ELR (cell line): ENCODE measurements at regions not wholly inside any gene's neighbourhood (a gene's known extent, or its start where the extent isn't known, plus 50 kb on each side); places are given as distances from the start of the nearest gene placed in this dataset.
"Not testable (repeated sequence)": the region's sequence is repeated elsewhere in the genome, so short reads cannot be mapped to it uniquely, and the experiment has no call there.

Experiments used
- DNase-seq: peaks from one replicate; pipeline ENCODE4 v3.0.0-alpha.2; 2015; ENCODE audit warnings: low read depth

DNA sequence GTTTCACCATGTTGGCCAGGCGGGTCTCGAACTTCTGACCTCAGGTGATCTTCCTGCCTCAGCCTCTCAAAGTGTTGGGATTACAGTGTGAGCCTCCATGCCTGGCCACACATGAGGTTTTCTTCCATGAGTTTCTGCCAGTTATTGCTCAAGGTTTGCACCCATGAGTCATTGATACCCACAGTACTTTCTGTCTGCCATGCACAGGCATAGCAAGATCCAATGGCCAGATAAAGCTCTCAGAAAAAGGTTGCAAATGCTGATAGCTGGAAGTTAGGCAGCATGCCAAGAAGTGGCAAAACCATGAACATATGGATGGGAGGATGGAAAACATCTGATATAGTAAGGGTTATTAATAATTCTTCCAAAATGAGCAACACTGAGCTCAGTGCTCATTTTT is 298.7 kb upstream of the NRG3 start:
- no peak for DNase-seq

DNA sequence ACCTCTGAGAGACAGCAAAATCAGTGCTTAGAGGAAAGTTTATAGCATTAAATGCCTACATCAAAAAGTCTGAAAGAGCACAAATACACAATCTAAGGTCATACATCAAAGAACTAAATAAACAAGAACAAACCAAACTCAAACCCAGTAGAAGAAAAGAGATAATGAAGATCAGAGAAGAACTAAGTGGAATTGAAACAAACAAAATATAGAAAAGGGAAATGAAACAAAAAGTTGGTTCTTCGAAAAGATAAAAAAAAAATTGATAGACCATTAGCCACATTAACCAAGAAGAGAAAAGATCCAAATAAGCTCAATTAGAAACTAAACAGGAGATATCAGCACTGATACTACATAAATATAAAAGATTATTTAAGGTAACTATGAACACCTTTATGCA is 280.0 kb upstream of the NRG3 start:
- DNase-seq = no peak

DNA sequence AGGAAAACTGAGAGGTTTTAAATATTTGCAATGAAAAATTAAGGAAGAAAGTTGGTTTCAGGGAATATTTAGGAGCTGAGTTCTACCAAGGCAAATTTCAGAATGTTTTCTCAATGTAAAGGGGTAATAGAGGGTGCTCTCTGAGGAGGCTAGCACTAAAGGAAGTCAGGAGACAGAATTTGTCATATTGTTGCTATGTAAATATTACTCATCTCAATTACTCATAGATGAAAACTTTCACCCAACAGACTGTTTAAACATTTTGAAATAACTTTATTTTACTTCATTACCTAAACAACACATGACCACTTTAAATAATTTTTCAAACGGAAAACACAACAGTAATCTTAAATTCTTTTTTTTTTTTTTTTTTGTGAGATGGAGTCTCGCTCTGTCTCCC is 274.8 kb upstream of the NRG3 start:
- peak; percentile 66 for DNase-seq

DNA sequence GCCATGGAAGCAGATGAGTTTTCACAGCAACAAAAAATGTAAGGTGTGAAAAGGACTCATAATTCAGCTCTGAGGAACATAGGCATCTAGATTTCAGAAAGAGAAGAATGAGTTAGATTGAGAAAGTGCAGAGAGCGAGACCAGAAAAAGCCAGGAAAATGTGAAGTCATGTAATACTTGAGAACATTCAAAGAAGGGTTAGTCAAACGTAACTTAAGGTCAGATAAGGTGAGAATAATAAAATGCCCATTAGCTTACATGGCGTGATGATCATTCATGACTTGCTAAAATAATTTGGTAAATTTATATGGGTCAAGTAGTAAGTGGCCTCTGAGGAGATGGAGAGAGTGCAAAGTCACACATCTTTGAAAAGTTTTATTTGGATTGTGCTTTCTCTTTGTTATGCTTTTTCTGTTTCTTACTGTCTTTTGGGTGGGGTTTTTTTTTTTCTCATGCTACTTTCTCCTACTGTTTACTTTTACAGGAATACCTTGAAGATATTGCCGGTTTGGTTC is 271.8 kb upstream of the NRG3 start:
- no peak for DNase-seq

DNA sequence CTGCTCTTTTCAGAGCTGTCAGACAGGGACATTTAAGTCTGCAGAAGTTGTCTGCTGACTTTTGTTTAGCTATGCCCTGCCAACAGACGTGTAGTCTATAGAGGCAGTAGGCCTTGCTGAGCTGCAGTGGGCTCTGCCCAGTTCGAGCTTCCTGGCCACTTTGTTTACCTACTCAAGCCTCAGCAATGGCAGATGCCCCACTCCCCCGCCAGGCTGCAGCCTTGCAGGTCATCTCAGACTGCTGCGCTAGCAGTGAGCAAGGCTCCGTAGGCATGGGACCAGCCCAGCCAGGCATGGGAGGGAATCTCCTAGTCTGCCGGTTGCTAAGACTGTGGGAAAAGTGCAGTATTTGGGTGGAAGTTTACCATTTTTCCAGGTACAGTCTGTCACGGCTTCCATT is 230.5 kb upstream of the NRG3 start:
- DNase-seq = not testable (repeated sequence)

DNA sequence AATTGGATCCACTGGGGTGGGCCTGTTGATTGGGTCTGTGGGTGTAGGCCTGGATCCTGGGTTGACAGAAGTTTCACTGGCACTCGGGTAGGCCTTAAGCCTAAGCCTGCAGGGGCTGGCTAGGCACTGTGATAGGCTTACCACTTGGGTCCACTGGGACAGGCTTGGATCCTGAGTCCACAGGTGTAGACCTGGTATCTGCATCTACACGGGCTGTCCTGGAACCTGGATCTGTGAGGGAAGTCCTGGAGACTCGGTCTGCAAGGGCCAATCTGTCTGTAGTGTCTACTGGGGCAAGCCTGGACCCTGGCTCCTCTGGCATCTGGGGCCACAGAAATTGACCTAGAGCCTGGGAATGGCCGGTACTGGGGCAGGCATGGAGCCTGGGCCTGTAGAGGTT is 219.0 kb upstream of the NRG3 start:
- DNase-seq = no peak

DNA sequence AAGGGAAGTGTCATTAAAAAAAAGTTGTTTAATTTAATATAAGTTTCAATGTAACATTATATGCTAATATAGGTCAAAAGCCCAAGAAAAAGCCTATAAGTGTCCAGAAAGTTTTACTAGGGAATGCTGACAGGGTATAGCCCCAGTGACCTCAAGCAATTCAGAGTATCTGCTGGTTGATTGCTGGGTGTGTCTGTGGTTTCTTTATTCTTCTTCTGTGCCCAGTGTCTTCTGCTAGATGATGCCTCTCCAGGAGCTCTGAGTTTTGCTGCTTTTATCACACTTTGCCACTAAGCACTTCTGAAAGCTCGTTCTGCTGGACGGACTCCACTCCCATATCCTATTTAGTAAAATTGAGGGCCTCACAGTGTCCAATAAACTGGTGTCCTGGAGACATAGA is 212.2 kb upstream of the NRG3 start:
- DNase-seq = no peak

DNA sequence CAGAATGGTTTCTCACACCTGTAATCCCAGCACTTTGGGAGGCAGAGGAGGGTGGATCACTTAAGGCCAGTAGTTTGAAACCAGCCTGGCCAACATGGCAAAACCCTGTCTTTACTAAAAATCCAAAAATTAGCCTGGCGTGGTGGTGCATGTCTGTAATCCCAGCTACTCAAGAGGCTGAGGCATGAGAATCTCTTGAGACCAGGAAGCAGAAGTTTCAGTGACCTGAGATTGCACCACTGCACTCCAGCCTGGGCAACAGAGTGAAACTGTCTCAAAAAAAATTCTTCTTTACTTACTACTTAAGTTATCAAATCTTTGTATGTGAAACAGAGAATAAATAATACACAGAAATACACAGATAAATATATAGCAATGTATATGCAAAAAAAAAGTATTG is 210.2 kb upstream of the NRG3 start:
- not testable (repeated sequence) for DNase-seq

DNA sequence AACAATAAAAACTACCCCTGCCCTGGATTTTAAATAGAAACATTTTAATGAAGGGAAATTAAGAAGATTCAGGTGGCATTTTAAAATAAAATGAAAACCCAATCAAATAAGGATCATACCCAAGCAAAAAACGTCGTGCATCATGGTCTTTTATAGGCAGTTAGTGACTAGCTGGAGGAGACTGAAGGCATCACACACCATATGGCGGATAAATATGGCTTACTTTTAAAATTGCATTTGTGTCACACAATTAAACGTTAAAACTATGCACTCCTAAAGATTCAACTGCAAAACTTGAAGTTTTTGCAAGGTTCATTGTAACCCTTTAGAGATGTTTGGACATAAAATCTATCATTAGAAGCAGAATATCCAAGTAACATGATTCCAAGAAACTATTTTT is 200.1 kb upstream of the NRG3 start:
- no peak for DNase-seq

DNA sequence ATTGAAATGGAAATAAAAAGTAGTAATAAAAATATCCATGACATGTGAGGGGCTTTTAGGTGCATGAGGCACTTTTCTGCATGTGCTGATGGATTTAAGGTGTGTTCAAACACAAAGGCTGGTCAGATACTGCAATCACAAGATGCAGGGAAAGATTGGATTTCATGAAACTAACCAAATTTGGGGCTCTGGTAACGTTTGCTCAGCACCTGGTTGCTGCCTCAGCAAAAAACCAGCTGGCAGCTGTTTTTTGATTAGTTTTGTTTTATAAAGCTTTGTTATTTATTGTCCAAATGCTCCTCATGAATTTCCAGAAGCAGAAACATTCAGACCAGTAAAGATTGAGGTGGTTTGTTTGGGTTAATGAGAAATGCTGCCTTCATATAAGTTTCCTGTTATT is 195.7 kb upstream of the NRG3 start:
- no peak for DNase-seq

DNA sequence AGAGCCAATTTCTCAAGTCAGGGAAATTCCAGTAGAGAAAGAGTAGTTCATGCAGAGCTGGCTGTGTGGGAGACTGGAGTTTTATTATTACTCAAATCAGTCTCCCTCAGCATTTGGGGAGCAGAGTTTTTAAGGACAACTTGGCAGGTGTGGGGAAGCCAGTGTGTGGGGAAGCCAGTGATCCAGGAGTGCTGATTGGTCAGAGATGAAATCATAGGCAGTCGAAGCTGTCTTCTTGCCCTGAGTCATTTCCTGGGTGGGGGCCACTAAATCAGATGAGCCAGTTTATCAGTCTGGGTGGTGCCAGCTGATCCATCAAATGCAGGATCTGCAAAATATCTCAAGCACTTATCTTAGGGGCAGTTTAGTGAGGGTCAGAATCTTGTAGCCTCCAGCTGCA is 194.6 kb upstream of the NRG3 start:
- no peak for DNase-seq

DNA sequence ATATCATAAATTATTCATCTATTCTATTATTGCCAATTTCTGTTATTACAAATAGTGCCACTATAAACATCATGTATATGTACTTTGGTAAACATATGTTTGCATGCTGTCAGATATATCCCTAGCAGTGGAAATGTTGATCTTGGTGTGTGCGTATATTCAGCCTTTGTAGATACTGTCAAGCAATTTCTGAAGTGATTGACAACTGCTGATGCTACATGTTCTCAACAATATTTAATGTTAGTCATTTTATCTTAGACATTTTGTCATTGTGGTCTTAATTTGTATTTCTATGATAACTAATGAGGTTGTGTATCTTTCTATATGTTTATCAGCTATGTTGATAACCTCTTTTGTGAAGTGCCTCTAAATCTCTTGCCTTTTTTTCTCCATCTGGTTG is 186.5 kb upstream of the NRG3 start:
- DNase-seq = no peak

DNA sequence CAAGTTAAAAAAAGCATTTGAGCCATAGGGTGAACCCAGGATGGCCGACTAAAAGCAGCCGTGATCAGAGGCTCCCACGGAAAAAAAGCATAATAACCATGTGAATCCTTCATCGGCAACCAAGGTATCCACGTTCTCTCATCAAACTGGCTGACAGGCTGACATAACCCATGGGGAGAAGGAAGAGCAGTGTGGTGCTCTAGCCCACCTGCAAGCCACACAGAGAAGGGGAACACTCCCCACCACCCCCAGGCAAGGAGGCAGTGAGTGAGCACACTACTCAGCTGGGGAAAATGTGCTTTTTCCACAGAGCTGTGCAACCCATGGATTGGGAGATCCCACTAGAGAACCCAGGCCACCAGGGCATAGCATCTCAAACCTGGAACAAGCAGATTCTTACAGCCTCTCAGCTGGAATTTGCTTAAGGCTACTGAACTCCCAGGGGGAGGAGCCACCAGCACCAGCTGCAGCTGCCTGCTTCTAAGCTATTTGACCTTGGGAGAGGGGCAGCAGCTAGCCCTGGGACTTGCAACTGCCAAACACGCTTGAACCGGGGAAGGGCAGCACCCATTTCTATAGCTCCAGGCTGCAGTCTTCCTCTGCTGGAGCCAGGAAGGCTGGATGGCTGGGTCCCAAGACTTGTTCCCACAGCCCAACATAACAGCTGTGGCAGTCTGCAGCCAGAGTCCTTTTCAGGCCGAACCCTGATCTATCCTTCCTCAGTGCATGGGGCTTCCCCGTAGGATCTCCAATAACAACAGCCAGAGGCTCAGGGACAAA is 178.2 kb upstream of the NRG3 start:
- DNase-seq = no peak

DNA sequence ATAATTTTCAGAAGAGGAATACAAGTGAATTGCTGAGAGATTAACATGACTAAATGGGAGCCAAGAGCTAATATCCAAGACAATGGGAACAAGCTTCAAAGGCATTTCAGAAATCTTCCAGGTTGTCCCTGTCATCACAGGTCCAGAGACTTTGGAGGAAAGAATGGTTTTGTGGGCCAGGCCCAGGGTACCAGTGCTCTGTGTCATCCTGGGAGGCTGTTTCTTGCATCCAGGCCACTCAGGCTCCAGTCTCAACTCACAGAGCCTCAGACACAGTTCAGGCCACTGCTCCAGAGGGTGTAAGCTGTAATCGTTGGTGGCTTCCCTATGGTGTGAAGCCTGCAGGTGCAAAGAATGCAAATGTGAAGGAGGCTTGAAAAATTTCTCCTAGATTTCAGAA is 170.4 kb upstream of the NRG3 start:
- no peak for DNase-seq

DNA sequence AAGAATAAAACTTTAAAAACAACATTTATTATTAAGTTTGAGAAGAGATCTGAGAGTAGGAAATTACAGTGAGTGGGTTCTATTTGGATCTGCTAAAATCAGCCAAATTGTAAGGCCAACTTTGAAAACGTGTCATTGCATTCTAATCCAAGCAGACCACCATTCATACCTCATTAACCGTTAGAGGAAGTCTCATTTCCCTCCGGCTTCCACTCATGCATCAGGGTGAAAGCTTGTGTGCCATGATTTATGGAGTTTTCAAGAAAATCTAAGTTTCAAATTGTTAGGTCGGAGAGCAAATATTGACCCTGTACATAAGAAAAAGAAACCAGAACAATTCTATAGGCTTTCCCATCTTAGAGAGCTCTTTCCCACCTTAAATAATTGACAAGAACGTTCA is 166.6 kb upstream of the NRG3 start:
- no peak for DNase-seq

DNA sequence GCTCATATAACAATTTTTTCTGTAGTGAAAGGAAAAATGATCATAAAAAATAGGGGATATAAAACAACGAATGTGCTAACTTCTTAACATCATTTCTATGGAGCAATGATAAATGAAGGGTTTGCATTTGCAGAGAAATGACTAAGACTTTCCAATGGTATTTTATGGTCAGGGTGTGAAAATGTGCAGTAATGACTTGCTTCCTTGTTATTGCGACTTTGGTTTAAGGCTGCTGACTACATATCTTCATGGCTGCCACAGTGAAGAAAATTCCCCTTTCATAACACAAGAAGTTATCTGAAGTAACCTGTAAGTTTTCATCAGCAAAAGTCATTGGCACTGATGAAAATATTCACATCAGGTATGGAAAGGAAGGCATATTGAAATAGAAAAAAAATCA is 166.1 kb upstream of the NRG3 start:
- no peak for DNase-seq

DNA sequence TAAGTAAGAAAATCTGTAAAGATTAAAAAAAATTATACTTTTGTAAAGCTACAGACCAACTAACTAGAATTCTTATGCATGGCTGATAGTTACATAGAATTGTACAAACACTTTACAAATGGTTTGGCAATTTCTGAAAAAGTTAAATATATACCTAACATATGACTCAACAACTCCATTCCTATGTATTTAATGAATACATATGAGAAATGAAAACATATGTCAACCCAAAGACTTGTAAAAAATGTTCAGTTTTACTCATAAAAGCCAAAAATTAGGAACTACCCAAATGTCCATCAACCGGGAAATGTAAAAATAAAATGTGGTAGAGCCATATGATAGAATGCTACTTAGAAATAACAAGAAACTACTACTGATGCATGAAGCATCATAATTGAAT is 152.6 kb upstream of the NRG3 start:
- no peak for DNase-seq

DNA sequence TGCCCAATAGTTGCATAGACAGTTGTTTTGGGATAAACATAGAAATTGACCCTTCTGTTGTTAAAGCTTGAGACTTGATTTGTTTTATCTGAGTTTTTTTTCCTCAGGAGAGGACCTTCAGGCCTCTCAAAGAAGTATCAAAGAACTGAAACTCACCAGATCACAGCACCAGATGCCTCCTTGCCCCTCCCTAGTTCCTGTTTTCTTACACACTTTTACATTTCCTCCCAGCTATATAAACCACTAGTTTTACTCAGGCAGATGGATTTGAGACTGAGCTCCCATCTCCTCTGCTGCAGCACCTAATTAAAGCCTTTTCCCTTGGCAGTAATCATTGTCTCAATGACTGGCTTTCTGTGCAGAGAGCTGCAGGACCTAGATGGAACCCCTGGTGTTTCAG is 150.6 kb upstream of the NRG3 start:
- DNase-seq = no peak

DNA sequence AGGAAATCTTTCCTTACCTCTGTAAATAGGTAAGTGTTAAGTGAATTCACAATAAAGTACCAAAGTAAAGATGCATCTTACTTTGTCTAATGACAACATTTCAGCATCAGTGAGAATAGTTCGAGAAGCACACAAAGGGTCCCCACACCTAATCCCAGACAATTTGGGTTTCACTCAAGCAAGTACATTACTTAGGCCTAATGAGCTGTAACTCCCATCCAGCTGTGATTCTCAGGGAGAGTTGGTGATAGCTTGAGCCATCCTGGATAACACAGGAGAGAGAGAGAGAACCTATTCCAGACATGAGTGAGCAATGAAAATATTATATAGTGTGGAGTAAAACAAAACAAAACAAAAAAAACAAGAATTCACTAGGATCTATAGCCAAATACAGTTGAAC is 149.1 kb upstream of the NRG3 start:
- no peak for DNase-seq

DNA sequence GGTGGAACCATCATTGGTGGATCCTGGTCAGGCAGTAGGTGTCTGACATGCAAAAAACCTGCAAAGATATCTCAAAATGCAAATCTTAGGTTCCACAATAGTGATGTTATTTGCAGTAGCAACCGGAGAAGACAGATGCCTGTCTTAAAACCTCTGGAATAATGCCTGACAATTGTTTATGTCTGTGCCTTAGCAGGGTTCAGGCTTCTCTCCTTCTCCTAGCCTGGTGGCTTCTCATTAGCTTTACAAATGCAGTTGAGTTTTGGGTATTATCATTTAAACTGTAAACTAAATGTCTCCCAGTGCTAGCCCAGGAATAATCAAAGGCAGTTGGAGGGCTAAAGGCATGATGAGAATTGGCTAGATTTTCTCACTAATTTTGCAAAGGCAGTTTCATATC is 146.3 kb upstream of the NRG3 start:
- no peak for DNase-seq

DNA sequence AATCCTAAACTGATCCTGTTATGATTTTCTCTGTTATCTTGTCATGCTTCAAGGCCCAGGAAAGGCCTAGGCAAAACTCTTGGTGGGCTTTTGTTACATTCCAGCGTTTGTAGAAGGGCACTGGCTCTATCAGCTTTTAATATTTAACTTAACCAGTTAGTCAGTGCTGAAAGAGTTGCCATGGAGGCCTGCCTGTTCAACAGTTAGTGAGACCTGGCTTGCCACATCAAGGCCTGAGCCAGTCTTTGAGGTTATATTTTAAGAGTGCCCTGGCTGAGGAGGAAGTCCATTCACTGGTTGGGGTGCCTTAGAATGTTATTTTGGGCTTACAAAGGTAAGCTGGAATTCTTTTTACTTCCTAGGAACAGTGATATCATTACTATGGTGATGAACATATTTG is 144.1 kb upstream of the NRG3 start:
- no peak for DNase-seq

DNA sequence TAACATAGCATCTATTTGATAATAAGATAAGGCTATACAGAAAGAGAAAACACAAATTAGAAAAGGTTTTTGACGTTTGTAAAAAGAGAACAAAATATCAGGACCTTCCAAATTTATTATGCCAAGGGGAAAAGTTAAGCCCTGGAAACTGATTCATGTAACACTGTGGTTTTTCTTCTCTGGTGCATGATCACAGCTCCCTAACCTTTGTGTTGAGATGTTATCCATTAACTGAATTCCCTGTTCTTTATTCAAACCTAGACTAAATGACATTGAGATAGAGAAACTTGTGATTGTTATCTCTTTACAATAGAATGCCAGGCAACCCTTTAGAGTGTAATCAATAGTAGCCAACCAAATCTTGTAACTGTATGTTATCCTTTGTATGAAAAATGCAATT is 141.5 kb upstream of the NRG3 start:
- no peak for DNase-seq

DNA sequence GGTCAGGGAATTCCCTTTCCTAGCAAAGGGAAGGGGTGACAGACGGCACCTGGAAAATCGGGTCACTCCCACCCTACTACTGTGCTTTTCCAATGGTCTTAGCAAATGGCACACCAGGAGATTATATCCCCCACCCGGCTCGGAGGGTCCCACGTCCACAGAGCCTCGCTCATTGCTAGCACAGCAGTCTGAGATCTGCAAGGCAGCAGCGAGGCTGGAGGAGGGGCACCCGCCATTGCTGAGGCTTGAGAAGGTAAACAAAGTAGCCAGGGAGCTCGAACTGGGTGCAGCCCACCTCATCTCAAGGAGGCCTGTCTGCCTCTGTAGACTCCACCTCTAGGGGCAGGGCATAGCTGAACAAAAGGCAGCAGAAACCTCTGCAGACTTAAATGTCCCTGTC is 139.8 kb upstream of the NRG3 start:
- not testable (repeated sequence) for DNase-seq

DNA sequence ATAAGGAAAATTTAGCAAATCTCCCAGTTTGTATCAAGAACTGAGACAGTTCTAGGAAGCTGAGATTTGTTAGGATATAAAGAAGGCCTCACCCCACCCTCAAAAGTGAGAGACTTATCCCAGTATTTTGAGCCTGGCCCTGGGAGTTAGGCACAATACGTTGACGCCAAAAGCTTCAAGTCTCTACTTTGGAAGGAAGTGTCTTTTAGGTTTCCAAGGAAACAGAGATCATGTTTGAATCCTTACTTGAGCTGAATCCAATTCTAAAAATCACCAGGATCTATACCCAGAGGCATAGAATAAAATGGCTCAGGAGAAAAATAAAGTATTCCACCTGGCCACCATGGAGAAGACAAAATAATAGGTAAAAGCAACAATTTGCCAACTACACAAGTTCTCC is 115.9 kb upstream of the NRG3 start:
- no peak for DNase-seq
